A549 (cell line): ENCODE measurements at regions not wholly inside any gene's neighbourhood (a gene's known extent, or its start where the extent isn't known, plus 50 kb on each side); places are given as distances from the start of the nearest gene placed in this dataset.
A peak's percentile ranks its signal among the peaks of the same experiment; 100 is the strongest.

Experiments
- ATAC-seq, 2 experiments: fragments of 200-7000 bp in 1 of 2; fragments of >200 bp in 1 of 2; cut with Nextera tagmentation in 1 of 2; cut with Tn5 transposase in 1 of 2; 3 replicates each; pipeline versions ENCODE4 v1.8.0 to v1.9.1; 2018 to 2020; ENCODE audit warnings: mild to moderate bottlenecking in 1 of 2, moderate library complexity in 1 of 2
- CTCF ChIA-PET: fragments of 300-600 bp; sonication (Branson Sonifier 250); formaldehyde crosslinking; extraction: SDS; loops from one replicate; lab custom pipeline; 2021; ENCODE audit warnings: antibody characterized with exemption, inconsistent platforms; lab: Yijun Ruan, JAX
- POLR2A ChIA-PET: fragments of 350-600 bp; formaldehyde crosslinking; extraction: SDS; loops from one replicate; lab custom pipeline; 2021; ENCODE audit warnings: antibody characterized with exemption, inconsistent platforms; lab: Yijun Ruan, JAX
- DNase-seq, 2 experiments: peaks; one replicate each; pipeline versions ENCODE4 v3.0.0 to v3.0.0-alpha.2; 2011 to 2016; ENCODE audit warnings: low read depth in 1 of 2, low spot score in 1 of 2
- FAIRE-seq: peaks from 2 replicates; lab custom pipeline; 2011; peaks lifted over from hg19 to GRCh38; lab: Jason Lieb, UNC
- H3K27ac ChIP-seq, 2 experiments: fragments of >200 bp; sonication (Bioruptor Twin); formaldehyde crosslinking; 3 replicates each; pipeline ENCODE4 v1.5.1; 2016 to 2017
- H3K4me1 ChIP-seq: fragments of >200 bp; sonication (Bioruptor Twin); formaldehyde crosslinking; 3 replicates; pipeline ENCODE4 v1.6.1; 2016
- H3K4me2 ChIP-seq: fragments of >200 bp; sonication (Bioruptor Twin); formaldehyde crosslinking; 3 replicates; pipeline ENCODE4 v1.6.1; 2016
- H3K4me3 ChIP-seq: fragments of >200 bp; sonication (Bioruptor Twin); formaldehyde crosslinking; 3 replicates; pipeline ENCODE4 v1.5.1; 2016
- H3K9me3 ChIP-seq: fragments of >200 bp; sonication (Bioruptor Twin); formaldehyde crosslinking; 3 replicates; pipeline ENCODE4 v1.6.1; 2016
- BHLHE40 ChIP-seq: IDR thresholded peaks from 2 replicates; pipeline ENCODE4 v1.6.1; 2012; ENCODE audit warnings: low read depth, low read length, inconsistent platforms
- E2F6 ChIP-seq: IDR thresholded peaks from 2 replicates; pipeline ENCODE4 v1.6.1; 2012; ENCODE audit warnings: low read depth, borderline replicate concordance
- EHF ChIP-seq: fragments of 250-450 bp; sonication (Bioruptor Pico); IDR thresholded peaks from 2 replicates; pipeline ENCODE4 v1.5.0; 2020; ENCODE audit warnings: mild to moderate bottlenecking
- FOSL2 ChIP-seq, 2 experiments: fragments of 450-650 bp in 1 of 2; fragments of >200 bp in 1 of 2; sonication (Bioruptor Twin) in 1 of 2; formaldehyde crosslinking; IDR thresholded peaks; 2 replicates each; pipeline versions ENCODE4 v1.5.0 to v1.6.1; 2016 to 2020; ENCODE audit warnings: mild to moderate bottlenecking in 1 of 2, moderate library complexity in 1 of 2
- FOXS1 ChIP-seq: fragments of 250-450 bp; sonication (Bioruptor Pico); IDR thresholded peaks from 2 replicates; pipeline ENCODE4 v1.5.0; 2020; ENCODE audit warnings: mild to moderate bottlenecking, moderate library complexity
- HEYL ChIP-seq: fragments of 250-450 bp; sonication (Bioruptor Pico); IDR thresholded peaks from 2 replicates; pipeline ENCODE4 v1.8.0; 2021; ENCODE audit warnings: mild to moderate bottlenecking, moderate library complexity
- HOXA7 ChIP-seq: fragments of 250-450 bp; sonication (Bioruptor Pico); IDR thresholded peaks from 2 replicates; pipeline ENCODE4 v1.5.0; 2020; ENCODE audit warnings: mild to moderate bottlenecking, moderate library complexity
- HOXB13 ChIP-seq: fragments of 250-450 bp; sonication (Bioruptor Pico); IDR thresholded peaks from 2 replicates; pipeline ENCODE4 v1.5.0; 2020; ENCODE audit warnings: low read depth, mild to moderate bottlenecking, moderate library complexity
- KDM5A ChIP-seq: fragments of 200-600 bp; sonication (generic); IDR thresholded peaks from 2 replicates; pipeline ENCODE4 v1.6.1; 2016; ENCODE audit warnings: antibody characterized with exemption, mild to moderate bottlenecking
- NR3C1 ChIP-seq: fragments of >200 bp; sonication (Bioruptor Twin); formaldehyde crosslinking; IDR thresholded peaks from 3 replicates; pipeline ENCODE4 v1.6.1; 2017
- REST ChIP-seq: fragments of 200-600 bp; sonication (generic); IDR thresholded peaks from 2 replicates; pipeline ENCODE4 v1.6.1; 2016; ENCODE audit warnings: antibody characterized with exemption, mild to moderate bottlenecking, moderate library complexity
- RFX5 ChIP-seq: fragments of 450-650 bp; IDR thresholded peaks from 2 replicates; pipeline ENCODE4 v1.7.1; 2014; ENCODE audit warnings: antibody characterized with exemption, mild to moderate bottlenecking, moderate library complexity
- SMC3 ChIP-seq: fragments of >200 bp; sonication (Bioruptor Twin); formaldehyde crosslinking; IDR thresholded peaks from 3 replicates; pipeline ENCODE4 v1.6.1; 2018; ENCODE audit warnings: inconsistent platforms
- ZC3H11A ChIP-seq: fragments of 450-650 bp; IDR thresholded peaks from 2 replicates; pipeline ENCODE4 v1.6.1; 2014; ENCODE audit warnings: antibody characterized with exemption, mild to moderate bottlenecking
- WGBS: methylation state at CpG from one replicate; pipeline ENCODE4 v1.1.6; 2017; ENCODE audit errors: missing lambda C conversion rate; 5-methylcytosine and 5-hydroxymethylcytosine counted together
- TF ChIP-seq, protein P1 (sequence below): fragments of 250-450 bp; sonication (Bioruptor Pico); IDR thresholded peaks from 2 replicates; pipeline ENCODE4 v1.5.0; 2021; ENCODE audit warnings: mild to moderate bottlenecking, moderate library complexity, borderline replicate concordance
- TF ChIP-seq, protein P2 (sequence below): fragments of 250-450 bp; sonication (Bioruptor Pico); IDR thresholded peaks from 2 replicates; pipeline ENCODE4 v1.5.0; 2020; ENCODE audit warnings: low read depth, mild to moderate bottlenecking, moderate library complexity

- Histone ChIP-seq H3K4me3 (no peak overlapping the region), H3K4me2 (no peak overlapping the region), H3K4me1 (peaks cover 10% of the 10 kb centered on the region; the same call in 1 of the 3 replicates), H3K9me3 (no peaks in the 10 kb centered on the region), H3K27ac (no peak overlapping the region)
- ChIA-PET POLR2A (no interaction called here), CTCF (interaction anchor here (1.1 kb wide), 1 partner anchor 9 kb away, joined by 3 read pairs; no protein-coding TSS in a partner anchor)
- no peak for FAIRE-seq
- peak in 1 of 2 experiments; percentile 24; a peak in 3 of 6 replicates for ATAC-seq
- WGBS = 53% methylated on average over 8 of the region's 8 CpGs
- no peak for DNase-seq
- TF ChIP-seq ZC3H11A (no peak), HEYL (CRISPR knock-in tag) (no peak), KDM5A (no peak)
- TF ChIP-seq, all 56 proteins: peak for 0
Measured at GRCh38 chr15:70289191-70289955, 191.7 kb upstream of the TLE3 start.

DNA sequence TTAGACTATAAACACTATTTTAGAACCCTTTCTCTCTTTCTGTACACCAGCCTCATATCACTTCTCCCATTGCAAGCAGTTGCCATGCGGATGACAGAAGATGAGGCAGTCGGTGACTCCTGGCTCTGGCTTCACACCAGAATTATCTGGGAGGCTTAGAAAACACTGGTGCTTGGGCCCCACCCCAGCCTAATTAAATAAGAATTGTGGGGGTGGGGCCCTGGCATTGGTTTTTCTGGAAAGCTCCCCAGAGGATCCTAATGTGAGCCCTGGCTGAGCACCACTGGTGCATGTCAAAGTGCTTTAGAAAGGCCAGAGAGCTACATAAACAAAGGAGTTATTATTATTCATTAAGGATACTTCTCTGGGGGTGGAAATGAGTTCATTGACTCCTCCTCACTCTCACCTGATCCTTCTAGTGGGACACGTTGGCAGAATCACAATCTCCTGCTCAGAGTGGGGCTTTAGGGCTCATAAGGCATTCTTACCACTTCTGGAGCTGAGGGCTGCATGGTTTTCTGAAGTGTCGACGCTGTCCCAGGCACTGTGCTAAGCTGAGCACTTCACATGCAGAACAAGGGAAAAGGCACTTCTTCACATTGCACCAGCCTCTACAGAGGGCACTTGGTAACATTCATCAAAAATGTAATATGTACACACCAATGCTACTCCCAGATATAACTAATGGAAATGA lies 188.5 kb upstream of the TLE3 start:
- Histone ChIP-seq H3K4me1 (peaks cover 19% of the 10 kb centered on the region), H3K27ac (no peak overlapping the region), H3K9me3 (no peaks in the 10 kb centered on the region), H3K4me3 (no peak overlapping the region), H3K4me2 (no peak overlapping the region)
- TF ChIP-seq REST (no peak), RFX5 (no peak), HOXA7 (CRISPR knock-in tag) (no peak), KDM5A (no peak), HOXB13 (CRISPR knock-in tag) (no peak)
- ATAC-seq (no peak), DNase-seq (no peak), FAIRE-seq (no peak)
- 71% methylated on average over 5 of the region's 5 CpGs for WGBS
- ChIA-PET CTCF (interaction anchor here (0.6 to 4.3 kb wide), 7 partner anchors 8 to 180 kb away, joined by 3 to 14 read pairs (median 4); no protein-coding TSS in a partner anchor), POLR2A (no interaction called here)

DNA sequence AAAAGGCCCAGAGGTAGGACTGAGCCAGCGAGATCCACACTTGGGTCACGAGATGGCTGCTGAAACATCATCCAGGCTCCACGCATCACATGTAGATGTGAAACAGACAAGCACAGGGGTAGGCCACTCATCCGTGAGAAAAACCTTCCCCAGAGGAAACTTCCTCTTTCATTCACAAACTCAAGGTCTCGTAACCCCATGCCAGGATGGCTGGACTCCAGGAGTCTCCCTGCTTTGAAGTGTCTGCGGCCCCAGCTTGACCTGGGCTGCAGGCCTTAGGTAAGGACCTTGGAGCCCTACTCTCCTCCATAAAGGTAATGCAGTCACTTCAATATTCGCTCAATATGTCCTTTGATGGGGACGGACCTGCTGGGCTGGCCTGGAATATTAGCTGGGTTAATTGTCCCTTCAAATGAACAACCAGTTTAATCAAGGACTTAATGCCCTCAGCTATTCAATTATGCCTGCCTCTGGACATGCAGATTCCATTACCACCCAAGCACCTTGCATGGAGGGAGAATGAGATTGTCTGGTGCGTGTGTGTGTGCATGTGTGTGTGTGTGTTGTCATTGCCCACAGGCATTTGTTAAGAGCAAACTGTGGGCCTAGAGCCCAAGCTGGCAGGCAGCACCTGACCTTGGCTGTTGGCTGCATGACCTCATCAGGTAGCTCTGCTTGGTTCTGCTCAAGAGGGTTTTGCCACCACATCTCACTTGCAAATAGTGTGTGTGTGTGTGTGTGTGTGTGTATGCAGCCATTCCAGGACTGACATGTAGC lies 186.9 kb upstream of the TLE3 start:
- Histone ChIP-seq H3K9me3 (no peaks in the 10 kb centered on the region), H3K27ac (no peak overlapping the region), H3K4me2 (no peak overlapping the region), H3K4me1 (peaks cover 15% of the 10 kb centered on the region), H3K4me3 (no peak overlapping the region)
- WGBS = 81% methylated on average over 9 of the region's 9 CpGs
- CTCF ChIA-PET = interaction anchor here (1.1 to 4.3 kb wide), 5 partner anchors 17 to 762 kb away, joined by 3 to 14 read pairs (median 4); no protein-coding TSS in a partner anchor
- DNase-seq = no peak
- FAIRE-seq = no peak
- TF ChIP-seq ZC3H11A (no peak), NR3C1 (no peak), EHF (CRISPR knock-in tag) (no peak), FOSL2 (IDR thresholded peaks at IDR 0.05) (no peak), FOSL2 (CRISPR knock-in tag; IDR thresholded peaks at IDR 0.05) (no peak)
- no peak for ATAC-seq
- POLR2A ChIA-PET = no interaction called here

GRCh38 chr15:70283511-70283910 lies 185.8 kb upstream of the TLE3 start:
- no peak overlapping the region for H3K27ac ChIP-seq
- TF ChIP-seq E2F6 (no peak), FOXS1 (CRISPR knock-in tag) (no peak), BHLHE40 (no peak), SMC3 (no peak)
- TF ChIP-seq, protein P1, sequence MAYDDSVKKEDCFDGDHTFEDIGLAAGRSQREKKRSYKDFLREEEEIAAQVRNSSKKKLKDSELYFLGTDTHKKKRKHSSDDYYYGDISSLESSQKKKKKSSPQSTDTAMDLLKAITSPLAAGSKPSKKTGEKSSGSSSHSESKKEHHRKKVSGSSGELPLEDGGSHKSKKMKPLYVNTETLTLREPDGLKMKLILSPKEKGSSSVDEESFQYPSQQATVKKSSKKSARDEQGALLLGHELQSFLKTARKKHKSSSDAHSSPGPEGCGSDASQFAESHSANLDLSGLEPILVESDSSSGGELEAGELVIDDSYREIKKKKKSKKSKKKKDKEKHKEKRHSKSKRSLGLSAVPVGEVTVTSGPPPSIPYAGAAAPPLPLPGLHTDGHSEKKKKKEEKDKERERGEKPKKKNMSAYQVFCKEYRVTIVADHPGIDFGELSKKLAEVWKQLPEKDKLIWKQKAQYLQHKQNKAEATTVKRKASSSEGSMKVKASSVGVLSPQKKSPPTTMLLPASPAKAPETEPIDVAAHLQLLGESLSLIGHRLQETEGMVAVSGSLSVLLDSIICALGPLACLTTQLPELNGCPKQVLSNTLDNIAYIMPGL (CRISPR knock-in tag) = no peak
- TF ChIP-seq, protein P2, sequence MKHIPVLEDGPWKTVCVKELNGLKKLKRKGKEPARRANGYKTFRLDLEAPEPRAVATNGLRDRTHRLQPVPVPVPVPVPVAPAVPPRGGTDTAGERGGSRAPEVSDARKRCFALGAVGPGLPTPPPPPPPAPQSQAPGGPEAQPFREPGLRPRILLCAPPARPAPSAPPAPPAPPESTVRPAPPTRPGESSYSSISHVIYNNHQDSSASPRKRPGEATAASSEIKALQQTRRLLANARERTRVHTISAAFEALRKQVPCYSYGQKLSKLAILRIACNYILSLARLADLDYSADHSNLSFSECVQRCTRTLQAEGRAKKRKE (CRISPR knock-in tag) = no peak
- TF ChIP-seq, all 56 proteins: peak for 0
- DNase-seq (no peak), FAIRE-seq (no peak), ATAC-seq (no peak)
- CTCF ChIA-PET = interaction anchor here (4.3 kb wide), 1 partner anchor 182 kb away, joined by 14 read pairs; no protein-coding TSS in a partner anchor
- H3K4me1 ChIP-seq = peaks cover 10% of the 10 kb centered on the region; the same call in 2 of the 3 replicates
- POLR2A ChIA-PET = no interaction called here
- H3K4me3 ChIP-seq = no peak overlapping the region
- H3K4me2 ChIP-seq = no peak overlapping the region
- no peaks in the 10 kb centered on the region for H3K9me3 ChIP-seq
- WGBS = 59% methylated on average over 1 of the region's 1 CpG
